Brain microvascular endothelial cell (primary cell): ENCODE measurements at regions not wholly inside any gene's neighbourhood (a gene's known extent, or its start where the extent isn't known, plus 50 kb on each side); places are given as distances from the start of the nearest gene placed in this dataset.

Experiments used
- DNase-seq: peaks from one replicate; pipeline ENCODE4 v3.0.0-alpha.2; 2020
- H3K27ac ChIP-seq: fragments of 250-450 bp; sonication (Bioruptor Pico); 2 replicates; pipeline ENCODE4 v1.5.1; 2020; ENCODE audit warnings: mild to moderate bottlenecking, moderate library complexity
- H3K27me3 ChIP-seq: fragments of 250-450 bp; sonication (Bioruptor Pico); replicated peaks from 2 replicates; pipeline ENCODE4 v1.5.1; 2020; ENCODE audit warnings: mild to moderate bottlenecking
- H3K36me3 ChIP-seq: fragments of 250-450 bp; sonication (Bioruptor Pico); replicated peaks from 2 replicates; pipeline ENCODE4 v1.5.1; 2020; ENCODE audit warnings: mild to moderate bottlenecking
- H3K4me3 ChIP-seq: 2 replicates; pipeline ENCODE4 v1.5.1; 2011; ENCODE audit warnings: low read depth, mild to moderate bottlenecking, control low read depth, low read length, moderate library complexity
- in situ Hi-C: cut with HindIII; loops from 2 replicates; pipeline ENCODE4 v1.10.0; 2017; ENCODE audit warnings: low sequenced_read_pairs, low pct_ligation_motif_present
- TF ChIP-seq, protein P1 (sequence below): IDR thresholded peaks from 2 replicates; pipeline ENCODE4 v1.5.1; 2011; ENCODE audit warnings: low read depth, mild to moderate bottlenecking, moderate library complexity, low read length, control low read depth, inconsistent platforms; ENCODE audit errors: missing control alignments

DNA sequence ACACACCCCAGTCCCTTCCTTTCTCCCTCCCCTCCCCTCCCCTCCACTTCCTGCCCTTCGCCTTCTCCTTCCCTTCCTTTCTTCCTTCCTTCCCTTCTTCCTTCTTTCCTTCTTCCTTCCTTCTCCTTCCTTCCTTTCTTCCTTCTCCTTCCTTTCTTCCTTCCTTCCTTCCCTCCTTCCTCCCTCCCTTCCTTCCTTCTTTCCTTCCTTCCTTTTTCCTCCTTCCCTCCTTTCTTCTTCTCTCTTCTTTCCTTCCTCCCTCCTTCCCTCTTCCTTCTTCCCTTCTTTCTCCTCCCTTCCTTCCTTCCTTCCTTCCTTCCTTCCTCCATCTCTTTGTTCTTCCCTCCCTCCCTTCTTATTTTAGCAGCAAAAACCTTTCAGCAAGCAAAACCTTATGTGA lies 162.1 kb downstream of the EFNB1 start:
- DNase-seq: no peak
- no peak overlapping the region for H3K4me3 ChIP-seq
- H3K27ac ChIP-seq: no peak overlapping the region
- no peaks in the 10 kb centered on the region for H3K27me3 ChIP-seq
- H3K36me3 ChIP-seq: no peaks in the 10 kb centered on the region
- TF ChIP-seq, protein P1, sequence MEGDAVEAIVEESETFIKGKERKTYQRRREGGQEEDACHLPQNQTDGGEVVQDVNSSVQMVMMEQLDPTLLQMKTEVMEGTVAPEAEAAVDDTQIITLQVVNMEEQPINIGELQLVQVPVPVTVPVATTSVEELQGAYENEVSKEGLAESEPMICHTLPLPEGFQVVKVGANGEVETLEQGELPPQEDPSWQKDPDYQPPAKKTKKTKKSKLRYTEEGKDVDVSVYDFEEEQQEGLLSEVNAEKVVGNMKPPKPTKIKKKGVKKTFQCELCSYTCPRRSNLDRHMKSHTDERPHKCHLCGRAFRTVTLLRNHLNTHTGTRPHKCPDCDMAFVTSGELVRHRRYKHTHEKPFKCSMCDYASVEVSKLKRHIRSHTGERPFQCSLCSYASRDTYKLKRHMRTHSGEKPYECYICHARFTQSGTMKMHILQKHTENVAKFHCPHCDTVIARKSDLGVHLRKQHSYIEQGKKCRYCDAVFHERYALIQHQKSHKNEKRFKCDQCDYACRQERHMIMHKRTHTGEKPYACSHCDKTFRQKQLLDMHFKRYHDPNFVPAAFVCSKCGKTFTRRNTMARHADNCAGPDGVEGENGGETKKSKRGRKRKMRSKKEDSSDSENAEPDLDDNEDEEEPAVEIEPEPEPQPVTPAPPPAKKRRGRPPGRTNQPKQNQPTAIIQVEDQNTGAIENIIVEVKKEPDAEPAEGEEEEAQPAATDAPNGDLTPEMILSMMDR: no peak
- in situ Hi-C loops: no loop called here

DNA sequence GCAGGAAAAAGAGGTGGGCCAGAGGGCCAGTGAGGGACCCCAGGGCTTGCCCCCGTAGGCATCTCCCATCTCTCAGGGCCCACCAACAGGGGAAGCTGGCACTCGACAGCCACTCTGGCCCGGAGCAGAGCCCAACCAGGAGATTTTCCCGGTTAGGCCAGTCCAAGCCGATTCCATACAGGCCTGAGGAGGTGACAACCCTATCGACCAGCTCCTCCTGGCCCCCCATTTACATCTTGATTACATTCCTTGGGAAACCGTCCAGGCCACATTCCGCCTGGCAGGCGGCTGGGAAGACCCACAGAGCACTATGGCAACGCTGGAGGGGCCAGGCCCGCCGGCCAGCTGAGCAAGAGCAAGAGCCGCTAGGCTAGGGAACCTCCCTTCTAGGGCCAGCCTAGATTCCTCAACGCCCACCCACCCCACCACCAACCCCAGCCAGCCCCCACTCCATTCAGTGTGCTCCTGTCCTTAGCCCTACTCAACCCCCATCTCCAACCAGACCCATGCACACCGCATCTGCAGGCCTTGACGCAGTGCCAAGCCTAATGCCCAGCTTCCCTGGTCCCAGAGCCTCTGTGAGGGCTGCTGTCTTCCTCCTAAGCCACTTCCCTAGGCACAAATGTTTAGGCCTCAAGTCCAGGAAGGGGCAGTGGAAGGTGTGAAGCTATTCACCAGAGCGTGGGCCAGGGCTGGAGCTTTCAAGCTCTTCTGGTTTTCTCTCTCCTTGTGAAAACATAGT lies 161.2 kb downstream of the EFNB1 start:
- TF ChIP-seq, protein P1: peak; percentile 4
- Histone ChIP-seq H3K27me3 (no peaks in the 10 kb centered on the region), H3K36me3 (no peaks in the 10 kb centered on the region), H3K4me3 (no peak overlapping the region), H3K27ac (no peak overlapping the region)
- DNase-seq: peak; percentile 54
- in situ Hi-C loops: no loop called here

DNA sequence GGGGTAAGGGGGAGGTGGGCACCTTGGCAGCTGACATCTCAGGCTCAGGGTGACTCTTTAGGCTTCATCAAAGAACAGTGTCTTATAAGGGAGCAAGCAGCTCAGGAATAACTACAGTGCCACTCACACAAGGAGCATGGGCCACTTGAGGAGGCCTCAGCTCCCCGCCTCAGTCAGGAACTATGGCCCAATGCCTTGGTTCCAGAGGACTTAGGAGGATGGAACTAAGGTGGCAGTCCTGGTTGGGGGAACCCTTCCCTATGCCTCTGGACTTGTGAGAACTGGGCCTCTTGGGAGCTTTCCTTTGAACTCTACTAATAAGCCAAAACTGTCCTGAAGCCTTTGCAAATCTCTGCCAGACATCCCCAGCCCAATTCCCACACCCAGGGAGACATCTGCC lies 160.6 kb downstream of the EFNB1 start:
- TF ChIP-seq, protein P1: no peak
- in situ Hi-C loops: no loop called here
- Histone ChIP-seq H3K27me3 (no peaks in the 10 kb centered on the region), H3K27ac (no peak overlapping the region), H3K36me3 (no peaks in the 10 kb centered on the region), H3K4me3 (no peak overlapping the region)
- DNase-seq: no peak

DNA sequence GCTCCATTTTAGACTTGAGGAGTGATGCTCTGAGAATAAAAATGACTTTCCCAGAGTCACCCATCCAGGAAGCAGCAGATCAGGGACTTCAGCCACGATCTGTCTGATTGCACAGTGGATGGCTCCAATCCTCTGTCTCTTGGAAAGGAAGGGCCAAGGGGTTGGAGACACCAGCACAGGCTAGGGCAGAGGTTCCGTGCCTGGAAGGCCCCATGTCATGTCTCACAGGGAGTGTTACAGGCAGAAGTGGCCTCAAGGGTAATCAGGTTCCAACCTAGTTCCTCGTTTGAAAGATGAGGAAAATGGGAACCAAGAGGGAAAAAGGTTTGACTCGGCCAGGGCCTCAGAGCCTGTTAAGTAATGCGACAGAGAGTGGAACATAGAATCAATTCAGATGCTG lies 160.0 kb downstream of the EFNB1 start:
- no peak overlapping the region for H3K4me3 ChIP-seq
- H3K27ac ChIP-seq: no peak overlapping the region
- TF ChIP-seq, protein P1: no peak
- no peak for DNase-seq
- in situ Hi-C loops: no loop called here
- H3K27me3 ChIP-seq: no peaks in the 10 kb centered on the region
- no peaks in the 10 kb centered on the region for H3K36me3 ChIP-seq

DNA sequence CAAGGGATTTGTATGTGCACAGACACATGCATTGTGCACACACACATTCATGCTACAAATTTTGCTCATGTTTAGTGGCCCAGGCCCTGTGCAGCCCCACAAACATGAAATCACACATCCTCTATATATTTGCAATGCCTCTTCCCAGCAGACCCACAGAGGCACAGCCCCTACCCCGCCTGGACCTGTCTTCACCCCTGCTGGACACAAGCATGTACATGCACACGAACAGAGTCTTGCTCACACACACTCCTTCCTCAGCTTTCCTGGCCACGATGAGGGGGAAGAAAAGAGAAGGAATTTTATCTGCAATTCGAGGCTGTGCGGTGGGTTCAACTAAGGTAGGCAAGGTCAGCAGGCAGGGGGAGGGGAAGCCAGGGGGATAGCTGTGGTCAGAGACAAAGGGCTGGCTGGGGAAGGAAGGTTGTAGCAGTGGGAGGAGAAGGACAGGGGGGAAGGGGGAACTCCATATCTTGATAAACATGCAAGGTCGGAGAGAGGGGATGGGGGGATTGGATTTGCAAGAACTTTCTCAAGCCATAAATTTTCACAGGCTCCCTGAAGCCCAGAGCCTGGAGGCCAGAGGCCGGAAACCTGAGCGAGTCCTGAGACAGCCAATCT lies 156.4 kb downstream of the EFNB1 start:
- in situ Hi-C loops: no loop called here
- no peak for DNase-seq
- no peak overlapping the region for H3K27ac ChIP-seq
- TF ChIP-seq, protein P1: no peak
- no peaks in the 10 kb centered on the region for H3K27me3 ChIP-seq
- H3K36me3 ChIP-seq: no peaks in the 10 kb centered on the region
- H3K4me3 ChIP-seq: no peak overlapping the region
